HFF-Myc (cell line): ENCODE measurements at regions not wholly inside any gene's neighbourhood (a gene's known extent, or its start where the extent isn't known, plus 50 kb on each side); places are given as distances from the start of the nearest gene placed in this dataset.
"Not testable (repeated sequence)": the region's sequence is repeated elsewhere in the genome, so short reads cannot be mapped to it uniquely, and the experiment has no call there.

Source experiments
- DNase-seq: peaks from one replicate; pipeline ENCODE4 v3.0.0-alpha.2; 2011; ENCODE audit warnings: low read depth; ENCODE audit errors: extremely low read depth
- H3K4me3 ChIP-seq: replicated peaks from 2 replicates; pipeline ENCODE4 v1.5.1; 2011; ENCODE audit warnings: low read depth, mild to moderate bottlenecking, control low read depth, low read length
- CTCF ChIP-seq: IDR thresholded peaks from 2 replicates; pipeline ENCODE4 v1.5.1; 2012; ENCODE audit warnings: mild to moderate bottlenecking, low read depth, low read length, control low read depth; ENCODE audit errors: missing control alignments

- DNase-seq: no peak
- no peak overlapping the region for H3K4me3 ChIP-seq
- TF ChIP-seq CTCF: no peak
Measured at GRCh38 chr3:198096015-198096414, 136.0 kb downstream of the LMLN start.

GRCh38 chr3:198097048-198097447 is 137.0 kb downstream of the LMLN start:
- no peak for DNase-seq

DNA sequence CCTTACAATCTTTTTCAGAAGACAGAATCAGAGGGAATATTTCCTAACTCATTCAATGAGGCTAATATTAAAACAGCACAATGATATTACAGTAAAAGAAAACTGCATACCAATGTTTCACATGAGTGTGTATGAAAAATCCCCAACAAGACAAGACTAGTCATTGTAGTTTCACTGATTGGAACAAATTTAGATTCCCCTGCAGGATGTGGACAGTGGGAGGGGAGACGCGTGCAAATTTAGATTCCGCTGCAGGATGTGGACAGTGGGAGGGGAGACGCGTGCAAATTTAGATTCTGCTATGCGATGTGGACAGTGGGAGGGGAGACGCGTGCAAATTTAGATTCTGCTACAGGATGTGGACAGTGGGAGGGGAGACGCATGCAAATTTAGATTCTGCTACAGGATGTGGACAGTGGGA is 138.7 kb downstream of the LMLN start:
- DNase-seq: not testable (repeated sequence)

More at GRCh38 chr3:198097048-198097447, 137.0 kb downstream of the LMLN start:
- H3K4me3 ChIP-seq: no peak overlapping the region
- TF ChIP-seq CTCF: no peak

DNA sequence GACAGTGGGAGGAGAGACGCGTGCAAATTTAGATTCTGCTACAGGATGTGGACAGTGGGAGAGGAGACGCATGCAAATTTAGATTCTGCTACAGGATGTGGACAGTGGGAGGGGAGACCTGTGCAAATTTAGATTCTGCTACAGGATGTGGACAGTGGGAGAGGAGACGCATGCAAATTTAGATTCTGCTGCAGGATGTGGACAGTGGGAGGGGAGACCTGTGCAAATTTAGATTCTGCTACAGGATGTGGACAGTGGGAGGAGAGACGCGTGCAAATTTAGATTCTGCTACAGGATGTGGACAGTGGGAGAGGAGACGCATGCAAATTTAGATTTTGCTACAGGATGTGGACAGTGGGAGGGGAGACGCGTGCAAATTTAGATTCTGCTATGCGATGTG is 143.1 kb downstream of the LMLN start:
- H3K4me3 ChIP-seq, DNase-seq: not testable (repeated sequence)

More for the DNA sequence above, 138.7 kb downstream of the LMLN start:
- H3K4me3 ChIP-seq: not testable (repeated sequence)

- DNase-seq: no peak
- TF ChIP-seq CTCF: no peak
- no peak overlapping the region for H3K4me3 ChIP-seq
Measured at GRCh38 chr3:198106265-198106664, 146.2 kb downstream of the LMLN start.

DNA sequence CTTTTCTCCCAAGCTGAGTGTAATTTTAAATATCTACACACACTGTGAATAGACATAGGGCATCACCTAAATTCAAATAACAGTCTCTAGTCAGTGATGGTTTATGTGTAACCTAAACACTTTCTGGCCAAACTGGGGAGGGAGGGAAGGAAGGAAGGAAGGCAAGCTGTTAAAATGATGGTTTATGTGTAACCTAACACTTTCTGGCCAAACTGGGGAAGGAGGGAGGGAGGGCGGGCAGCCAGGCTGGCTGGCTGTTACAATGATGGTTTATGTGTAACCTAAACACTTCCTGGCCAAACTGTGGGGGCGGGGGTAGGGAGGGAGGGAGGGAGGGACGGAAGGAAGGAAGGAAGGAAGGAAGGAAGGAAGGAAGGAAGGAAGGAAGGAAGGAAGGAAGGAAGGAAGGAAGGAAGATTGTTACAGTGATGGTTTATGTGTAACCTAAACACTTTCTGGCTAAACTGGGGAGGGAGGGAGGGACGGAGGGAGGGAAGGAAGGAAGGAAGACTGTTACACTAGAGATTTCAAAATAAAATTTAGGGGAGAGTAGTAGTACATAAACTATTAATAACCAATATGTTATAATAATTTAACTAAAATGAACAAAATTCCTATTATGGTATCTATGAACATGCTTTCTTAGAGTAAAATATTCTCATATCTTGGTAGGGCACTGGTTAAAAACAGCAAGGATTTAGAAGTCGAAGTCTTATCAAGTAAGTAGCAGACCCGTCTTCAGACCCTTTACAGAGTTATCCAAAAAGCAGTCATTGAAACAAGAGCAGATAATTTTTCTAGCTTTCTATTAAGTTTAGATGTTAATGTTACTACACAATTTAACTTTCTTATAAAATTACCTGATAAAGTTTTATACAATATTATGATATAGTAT is 148.1 kb downstream of the LMLN start:
- no peak for TF ChIP-seq CTCF
- H3K4me3 ChIP-seq: no peak overlapping the region
- peak; percentile 11 for DNase-seq

DNA sequence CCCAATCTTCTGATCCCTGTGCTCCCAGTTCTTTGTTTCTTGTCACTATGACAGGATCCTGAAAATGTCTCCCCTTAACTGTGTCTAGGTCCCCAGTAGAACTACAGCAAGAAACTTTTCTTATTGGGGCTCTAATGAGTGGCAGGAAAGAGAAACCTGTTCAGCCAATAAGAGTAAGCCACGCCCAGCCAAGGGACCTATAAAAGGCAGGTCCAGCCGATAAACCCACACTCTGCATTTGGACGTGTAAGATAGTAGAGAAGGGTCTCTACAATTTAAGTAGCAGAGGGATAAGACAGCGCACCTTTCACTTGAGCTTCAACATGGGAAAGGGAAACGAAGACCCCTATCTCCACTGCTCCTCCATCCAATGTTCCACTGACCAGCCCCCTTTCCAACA is 149.9 kb downstream of the LMLN start:
- no peak for TF ChIP-seq CTCF
- no peak for DNase-seq
- no peak overlapping the region for H3K4me3 ChIP-seq

DNA sequence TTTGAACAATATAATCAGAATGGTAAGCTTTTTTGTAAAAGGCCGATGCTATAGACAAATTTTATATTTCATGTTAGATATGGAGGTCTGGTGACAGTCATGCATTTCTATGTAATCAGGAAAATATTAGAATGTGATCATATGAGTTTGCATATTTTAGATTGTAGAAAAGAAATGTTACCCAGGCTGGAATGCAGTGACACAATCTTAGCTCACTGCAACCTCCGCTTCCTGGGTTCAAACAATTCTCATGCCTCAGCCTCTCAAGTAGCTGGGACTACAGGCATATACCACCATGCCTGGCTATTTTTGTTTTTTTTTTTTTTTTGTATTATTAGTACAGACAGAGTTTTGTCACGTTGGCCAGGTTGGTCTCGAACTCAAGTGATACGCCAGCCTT is 152.0 kb downstream of the LMLN start:
- H3K4me3 ChIP-seq: no peak overlapping the region
- no peak for TF ChIP-seq CTCF
- DNase-seq: no peak
